GM12891 (cell line): ENCODE measurements at regions not wholly inside any gene's neighbourhood (a gene's known extent, or its start where the extent isn't known, plus 50 kb on each side); places are given as distances from the start of the nearest gene placed in this dataset.
"Not testable (repeated sequence)": the region's sequence is repeated elsewhere in the genome, so short reads cannot be mapped to it uniquely, and the experiment has no call there.

Source experiments
- DNase-seq: peaks from one replicate; pipeline ENCODE4 v3.0.0; 2011; ENCODE audit warnings: low spot score; ENCODE audit not compliant: insufficient read length
- FAIRE-seq: peaks from 2 replicates; lab custom pipeline; 2011; peaks lifted over from hg19 to GRCh38; lab: Jason Lieb, UNC
- PAX5 ChIP-seq: IDR thresholded peaks from 2 replicates; pipeline ENCODE4 v1.6.1; 2011; ENCODE audit warnings: low read length, moderate library complexity, mild to moderate bottlenecking; ENCODE audit not compliant: insufficient read depth, severe bottlenecking
- POLR2A ChIP-seq: IDR thresholded peaks from 2 replicates; pipeline ENCODE4 v1.6.1; 2011; ENCODE audit warnings: low read depth, low read length, control low read depth
- POLR2AphosphoS5 ChIP-seq: IDR thresholded peaks from 2 replicates; pipeline ENCODE4 v1.6.1; 2011; ENCODE audit warnings: low read depth, low read length, control low read depth
- POU2F2 ChIP-seq: IDR thresholded peaks from 2 replicates; pipeline ENCODE4 v1.6.1; 2011; ENCODE audit warnings: low read depth, mild to moderate bottlenecking, control low read depth, low read length, moderate library complexity
- SPI1 ChIP-seq: IDR thresholded peaks from 2 replicates; pipeline ENCODE4 v1.6.1; 2011; ENCODE audit warnings: low read depth, low read length, control low read depth
- TAF1 ChIP-seq: IDR thresholded peaks from 2 replicates; pipeline ENCODE4 v1.6.1; 2011; ENCODE audit warnings: low read depth, low read length, control low read depth

GRCh38 chrX:152507168-152507567 lies 56.1 kb upstream of the GABRA3 start:
- not testable (repeated sequence) for FAIRE-seq, DNase-seq

DNA sequence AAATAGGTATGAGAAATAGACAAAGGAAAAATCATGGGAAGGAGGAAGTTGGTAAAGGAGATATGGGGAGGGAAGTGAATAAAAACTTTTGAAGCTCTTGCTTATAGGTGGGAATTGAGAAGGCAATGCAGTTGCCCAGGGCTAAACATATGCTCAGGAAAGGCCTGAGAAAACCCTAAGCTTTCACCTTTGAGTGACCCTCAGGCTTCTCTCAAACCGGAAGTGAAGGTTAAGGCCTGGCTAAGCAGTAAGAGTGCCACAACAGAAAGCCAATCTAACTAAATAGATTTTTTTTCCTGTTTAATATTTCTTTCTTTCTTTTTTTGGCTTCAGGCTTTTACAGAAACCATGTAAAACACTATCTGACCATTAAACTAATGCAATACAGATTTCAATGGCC lies 69.5 kb upstream of the GABRA3 start:
- DNase-seq, result no peak

GRCh38 chrX:152528193-152528592 lies 77.1 kb upstream of the GABRA3 start:
- TF ChIP-seq POLR2A, result no peak
- no peak for TF ChIP-seq POU2F2
- no peak for TF ChIP-seq SPI1
- TF ChIP-seq POLR2AphosphoS5, result no peak
- no peak for TF ChIP-seq TAF1
- TF ChIP-seq PAX5, result no peak
- DNase-seq, result no peak
- FAIRE-seq, result peak; percentile 20

More for the DNA sequence above, 69.5 kb upstream of the GABRA3 start:
- TF ChIP-seq POU2F2, result no peak
- no peak for TF ChIP-seq POLR2AphosphoS5
- no peak for TF ChIP-seq PAX5
- TF ChIP-seq SPI1, result no peak
- TF ChIP-seq TAF1, result no peak
- no peak for TF ChIP-seq POLR2A
- FAIRE-seq, result no peak

DNA sequence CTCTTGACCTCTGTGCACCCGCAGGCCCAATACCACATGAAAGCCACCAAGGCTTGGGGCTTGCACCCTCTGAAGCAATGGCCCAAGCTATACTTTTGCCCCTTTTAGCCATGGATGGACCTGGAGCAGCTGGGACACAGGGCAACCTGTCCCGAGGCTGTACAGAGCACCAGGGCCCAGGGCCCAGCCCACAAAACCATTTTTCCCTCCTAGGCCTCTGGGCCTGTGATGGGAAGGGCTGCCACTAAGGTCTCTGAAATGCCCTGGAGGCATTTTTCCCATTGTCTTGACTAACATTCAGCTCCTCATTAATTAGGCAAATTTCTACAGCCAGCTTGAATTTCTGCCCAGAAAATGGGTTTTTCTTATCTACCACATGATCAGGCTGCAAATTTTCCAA lies 79.9 kb upstream of the GABRA3 start:
- TF ChIP-seq POU2F2 (no peak), SPI1 (no peak), POLR2AphosphoS5 (no peak), PAX5 (no peak), POLR2A (no peak), TAF1 (no peak)
- FAIRE-seq, result no peak
- DNase-seq, result no peak

- no peak for TF ChIP-seq TAF1
- TF ChIP-seq PAX5, result no peak
- TF ChIP-seq SPI1, result no peak
- TF ChIP-seq POU2F2, result no peak
- no peak for TF ChIP-seq POLR2AphosphoS5
- no peak for TF ChIP-seq POLR2A
- no peak for FAIRE-seq
- no peak for DNase-seq
Measured at GRCh38 chrX:152537373-152537772, 86.3 kb upstream of the GABRA3 start.

DNA sequence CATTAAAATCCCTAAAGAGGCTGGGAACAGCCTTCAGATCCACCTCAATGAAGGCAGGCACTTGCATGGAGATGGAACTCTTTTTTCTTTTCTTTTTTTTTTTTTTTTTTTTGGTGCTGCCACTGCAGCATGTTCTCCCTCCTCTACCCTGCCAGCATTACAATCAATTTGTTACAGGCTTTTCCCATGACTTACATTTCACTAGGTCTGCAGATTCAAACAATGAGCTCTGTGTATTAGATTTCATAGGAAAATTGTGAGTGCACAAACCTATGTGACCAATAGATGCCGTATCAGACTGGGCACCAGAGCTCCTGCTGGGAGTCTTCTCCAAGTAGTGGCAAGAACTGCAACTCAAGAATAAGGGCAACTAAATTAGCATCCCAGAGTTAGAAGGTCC lies 63.8 kb upstream of the GABRQ start:
- DNase-seq, result no peak
- FAIRE-seq, result no peak
- no peak for TF ChIP-seq POLR2AphosphoS5
- TF ChIP-seq POLR2A, result no peak
- TF ChIP-seq TAF1, result no peak
- no peak for TF ChIP-seq SPI1

DNA sequence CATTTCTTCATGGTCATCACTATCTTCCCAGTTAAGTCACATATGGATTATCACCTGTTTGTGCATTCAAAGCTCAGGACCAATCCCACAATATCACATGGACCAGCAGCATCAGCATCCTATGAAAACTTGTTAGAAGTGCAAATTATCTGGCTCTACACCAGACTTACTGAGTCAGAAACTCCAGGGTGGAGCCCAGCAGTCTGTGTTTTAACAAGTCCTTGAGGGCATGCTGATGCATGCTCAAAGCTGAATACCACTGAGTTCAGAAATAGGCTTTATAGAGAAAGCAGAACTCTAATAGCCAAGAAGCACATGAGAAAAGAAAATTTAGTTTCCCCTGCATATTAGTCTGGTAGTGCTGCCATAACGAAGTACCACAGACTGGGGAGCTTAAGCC lies 62.4 kb upstream of the GABRQ start:
- FAIRE-seq (no peak), DNase-seq (no peak)
- no peak for TF ChIP-seq POLR2A

DNA sequence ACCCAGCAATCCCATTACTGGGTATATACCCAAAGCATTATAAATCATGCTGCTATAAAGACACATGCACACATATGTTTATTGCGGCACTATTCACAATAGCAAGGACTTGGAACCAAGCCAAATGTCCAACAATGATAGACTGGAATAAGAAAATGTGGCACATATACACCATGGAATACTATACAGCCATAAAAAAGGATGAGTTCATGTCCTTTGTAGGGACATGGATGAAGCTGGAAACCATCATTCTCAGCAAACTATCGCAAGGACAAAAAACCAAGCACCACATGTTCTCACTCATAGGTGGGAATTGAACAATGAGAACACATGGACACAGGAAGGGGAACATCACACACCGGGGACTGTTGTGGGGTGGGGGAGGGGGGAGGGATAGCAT lies 50.2 kb upstream of the GABRQ start:
- not testable (repeated sequence) for DNase-seq, FAIRE-seq
